GM21367 (cell line): ENCODE measurements at regions not wholly inside any gene's neighbourhood (a gene's known extent, or its start where the extent isn't known, plus 50 kb on each side); places are given as distances from the start of the nearest gene placed in this dataset.
A peak's percentile ranks its signal among the peaks of the same experiment; 100 is the strongest.

Source experiments
- ATAC-seq: cut with Tn5 transposase; IDR thresholded peaks from one replicate; pipeline ENCODE4 v1.9.1; 2021; ENCODE audit not compliant: unreplicated experiment

- ATAC-seq: no peak
Observed at GRCh38 chr14:89498878-89499277, 81.8 kb upstream of the FOXN3 start.

GRCh38 chr14:89495718-89496117 lies 78.7 kb upstream of the FOXN3 start:
- no peak for ATAC-seq

GRCh38 chr14:89493877-89494634 lies 77.0 kb upstream of the FOXN3 start:
- peak; percentile 94 for ATAC-seq

- no peak for ATAC-seq
Observed at GRCh38 chr14:89493406-89493805, 76.4 kb upstream of the FOXN3 start.

GRCh38 chr14:89491711-89492381 lies 74.8 kb upstream of the FOXN3 start:
- no peak for ATAC-seq

GRCh38 chr14:89490466-89490865 lies 73.4 kb upstream of the FOXN3 start:
- no peak for ATAC-seq

- ATAC-seq: no peak
Observed at GRCh38 chr14:89489761-89490437, 72.9 kb upstream of the FOXN3 start.

- ATAC-seq: no peak
Observed at GRCh38 chr14:89486961-89487360, 69.9 kb upstream of the FOXN3 start.

GRCh38 chr14:89486505-89486904 lies 69.5 kb upstream of the FOXN3 start:
- ATAC-seq: no peak

GRCh38 chr14:89485264-89485663 lies 68.2 kb upstream of the FOXN3 start:
- ATAC-seq: no peak

- ATAC-seq: no peak
Observed at GRCh38 chr14:89484051-89484844, 67.2 kb upstream of the FOXN3 start.

- no peak for ATAC-seq
Observed at GRCh38 chr14:89481196-89481595, 64.2 kb upstream of the FOXN3 start.

- ATAC-seq: no peak
Observed at GRCh38 chr14:89480278-89480677, 63.2 kb upstream of the FOXN3 start.

- ATAC-seq: no peak
Observed at GRCh38 chr14:89479802-89480201, 62.8 kb upstream of the FOXN3 start.

- no peak for ATAC-seq
Observed at GRCh38 chr14:89477391-89477790, 60.4 kb upstream of the FOXN3 start.

- no peak for ATAC-seq
Observed at GRCh38 chr14:89476354-89476896, 59.4 kb upstream of the FOXN3 start.

- ATAC-seq: no peak
Observed at GRCh38 chr14:89474464-89474863, 57.4 kb upstream of the FOXN3 start.

- ATAC-seq: no peak
Observed at GRCh38 chr14:89473989-89474388, 57.0 kb upstream of the FOXN3 start.

- no peak for ATAC-seq
Observed at GRCh38 chr14:89473569-89473968, 56.5 kb upstream of the FOXN3 start.

GRCh38 chr14:89470401-89470800 lies 53.4 kb upstream of the FOXN3 start:
- no peak for ATAC-seq
